HCT116 (cell line): ENCODE measurements at regions not wholly inside any gene's neighbourhood (a gene's known extent, or its start where the extent isn't known, plus 50 kb on each side); places are given as distances from the start of the nearest gene placed in this dataset.

Experiments used
- ATAC-seq: fragments of 200-7000 bp; cut with Tn5 transposase; 2 replicates; pipeline ENCODE4 v1.9.1; 2020; ENCODE audit warnings: mild to moderate bottlenecking, moderate library complexity
- BruUV-seq: library from RNA; stranded (reverse); fragments of 400-500 nt; replicated peaks from 2 replicates; lab custom pipeline; 2021; lab: Mats Ljungman, UMichigan
- CTCF ChIA-PET: fragments of 300-600 bp; sonication (Branson Sonifier 250); formaldehyde crosslinking; loops from one replicate; lab custom pipeline; 2021; ENCODE audit warnings: antibody characterized with exemption; lab: Charles Lee
- POLR2A ChIA-PET: fragments of 300-600, 350-600 bp; sonication (Branson Sonifier 250); formaldehyde crosslinking; loops from one replicate; lab custom pipeline; 2021; ENCODE audit warnings: antibody characterized with exemption; lab: Charles Lee
- RAD21 ChIA-PET, 2 experiments: fragments of 300-600 bp; sonication (Branson Sonifier 250); formaldehyde crosslinking; loops; one replicate each; lab custom pipeline; 2023; ENCODE audit warnings: low total read pairs in 2 of 2; ENCODE audit not compliant: uncharacterized antibody in 2 of 2, unreplicated experiment in 2 of 2, low non-redundant PET in 1 of 2; lab: Charles Lee
- DNase-seq: peaks from one replicate; pipeline ENCODE4 v3.0.0-alpha.2; 2010; ENCODE audit warnings: low read depth, low spot score
- H2AFZ ChIP-seq: fragments of 200-600 bp; shearing (Covaris generic), sonication (generic); 2 replicates; pipeline ENCODE4 v1.6.1; 2017; ENCODE audit warnings: low read depth, mixed run types, mixed read lengths, antibody characterized with exemption, low read length; ENCODE audit not compliant: poor library complexity, severe bottlenecking
- H3K27ac ChIP-seq: 2 replicates; pipeline ENCODE4 v1.5.1; 2012; ENCODE audit warnings: low read depth, low read length
- H3K27me3 ChIP-seq: fragments of 200-600 bp; sonication (generic); 2 replicates; pipeline ENCODE4 v1.6.1; 2016; ENCODE audit warnings: mixed run types, low read length, mixed read lengths; ENCODE audit not compliant: insufficient read depth
- H3K36me3 ChIP-seq, 2 experiments: fragments of 200-500 bp in 1 of 2; fragments of 200-600 bp in 1 of 2; sonication (Bioruptor generic) in 1 of 2; sonication (generic) in 1 of 2; 2 replicates each; pipeline versions ENCODE4 v1.5.1 to v1.6.1; 2014 to 2016; ENCODE audit warnings: low read length in 2 of 2, inconsistent platforms in 1 of 2, mixed read lengths in 1 of 2, mixed run types in 1 of 2; ENCODE audit not compliant: insufficient read depth in 2 of 2, control insufficient read depth in 1 of 2
- H3K4me1 ChIP-seq, 2 experiments: fragments of 200-600 bp in 1 of 2; sonication (generic) in 1 of 2; 2 replicates each; pipeline versions ENCODE4 v1.5.1 to v1.6.1; 2012 to 2017; ENCODE audit warnings: low read length in 2 of 2, inconsistent platforms in 1 of 2, mild to moderate bottlenecking in 1 of 2, mixed read lengths in 1 of 2, mixed run types in 1 of 2, moderate library complexity in 1 of 2; ENCODE audit not compliant: insufficient read depth in 2 of 2, control insufficient read depth in 1 of 2
- H3K4me2 ChIP-seq: fragments of 200-600 bp; sonication (generic); 2 replicates; pipeline ENCODE4 v1.6.1; 2017; ENCODE audit warnings: mixed run types, low read length, mixed read lengths
- H3K4me3 ChIP-seq, 2 experiments: fragments of 200-600 bp in 1 of 2; sonication (generic) in 1 of 2; replicated peaks in 1 of 2; 2 replicates each; pipeline ENCODE4 v1.5.1; 2011 to 2016; ENCODE audit warnings: low read length in 2 of 2, control low read depth in 1 of 2, low read depth in 1 of 2, mild to moderate bottlenecking in 1 of 2, mixed read lengths in 1 of 2, mixed run types in 1 of 2
- H3K79me2 ChIP-seq: fragments of 200-600 bp; sonication (generic); 2 replicates; pipeline ENCODE4 v1.6.1; 2017; ENCODE audit warnings: mild to moderate bottlenecking, mixed run types, low read length, moderate library complexity, mixed read lengths; ENCODE audit not compliant: insufficient read depth
- H3K9ac ChIP-seq: fragments of 200-600 bp; sonication (generic); 2 replicates; pipeline ENCODE4 v1.6.1; 2016; ENCODE audit warnings: low read length, mixed read lengths
- H3K9me2 ChIP-seq: fragments of 200-600 bp; sonication (generic), shearing (Covaris generic); 2 replicates; pipeline ENCODE4 v1.6.1; 2017; ENCODE audit warnings: mixed run types, mild to moderate bottlenecking, moderate library complexity; ENCODE audit not compliant: insufficient read depth
- H3K9me3 ChIP-seq, 2 experiments: fragments of 200-500 bp in 1 of 2; fragments of 200-600 bp in 1 of 2; sonication (Bioruptor generic) in 1 of 2; sonication (generic) in 1 of 2; 2 replicates each; pipeline ENCODE4 v1.6.1; 2014 to 2017; ENCODE audit warnings: low read length in 2 of 2, mixed read lengths in 2 of 2, inconsistent platforms in 1 of 2, low read depth in 1 of 2, mild to moderate bottlenecking in 1 of 2, mixed run types in 1 of 2, moderate library complexity in 1 of 2; ENCODE audit not compliant: control insufficient read depth in 1 of 2, insufficient read depth in 1 of 2
- H4K20me1 ChIP-seq: fragments of 200-600 bp; sonication (generic), shearing (Covaris generic); 2 replicates; pipeline ENCODE4 v1.6.1; 2017; ENCODE audit warnings: mixed run types, mild to moderate bottlenecking, moderate library complexity; ENCODE audit not compliant: insufficient read depth
- CTCF ChIP-seq, 3 experiments: fragments of 200-600 bp in 1 of 3; sonication (generic) in 1 of 3; IDR thresholded peaks in 2 of 3; conservative IDR thresholded peaks in 1 of 3; 2 replicates each; pipeline ENCODE4 v1.5.1; 2012 to 2017; ENCODE audit warnings: low read depth in 2 of 3, low read length in 2 of 3, antibody characterized with exemption in 1 of 3, borderline replicate concordance in 1 of 3, control low read depth in 1 of 3, mild to moderate bottlenecking in 1 of 3, mixed read lengths in 1 of 3, mixed run types in 1 of 3, moderate library complexity in 1 of 3; ENCODE audit not compliant: insufficient read depth in 1 of 3
- EZH2 ChIP-seq: fragments of 200-600 bp; sonication (generic); IDR thresholded peaks from 2 replicates; pipeline ENCODE4 v1.6.1; 2017; ENCODE audit warnings: antibody characterized with exemption, mixed run types
- EZH2phosphoT487 ChIP-seq: fragments of 200-600 bp; IDR thresholded peaks from 2 replicates; pipeline ENCODE4 v1.6.1; 2018; ENCODE audit warnings: antibody characterized with exemption, borderline replicate concordance
- JUND ChIP-seq: IDR thresholded peaks from 2 replicates; pipeline ENCODE4 v1.6.1; 2012
- POLR2A ChIP-seq: IDR thresholded peaks from 2 replicates; pipeline ENCODE4 v1.7.0; 2011; ENCODE audit warnings: borderline replicate concordance; ENCODE audit not compliant: insufficient read depth, insufficient read length; ENCODE audit errors: extremely low read depth
- RAD21 ChIP-seq: IDR thresholded peaks from 2 replicates; pipeline ENCODE4 v1.6.1; 2012; ENCODE audit warnings: low read depth, mild to moderate bottlenecking
- TCF7L2 ChIP-seq: IDR thresholded peaks from 2 replicates; pipeline ENCODE4 v1.7.0; 2011; ENCODE audit warnings: borderline replicate concordance, inconsistent platforms; ENCODE audit not compliant: insufficient read depth, insufficient read length; ENCODE audit errors: extremely low read depth
- ZBTB33 ChIP-seq: IDR thresholded peaks from 2 replicates; pipeline ENCODE4 v1.6.1; 2011; ENCODE audit warnings: mild to moderate bottlenecking, low read length, moderate library complexity; ENCODE audit not compliant: insufficient replicate concordance; ENCODE audit errors: extremely low read depth
- intact Hi-C: fragments of 100-400 bp; cut with micrococcal nuclease; formaldehyde crosslinking; loops from 2 replicates; pipeline ENCODE4 v1.10.0; 2022
- TF ChIP-seq, protein P1 (sequence below): IDR thresholded peaks from 2 replicates; pipeline ENCODE4 v1.6.1; 2012

DNA sequence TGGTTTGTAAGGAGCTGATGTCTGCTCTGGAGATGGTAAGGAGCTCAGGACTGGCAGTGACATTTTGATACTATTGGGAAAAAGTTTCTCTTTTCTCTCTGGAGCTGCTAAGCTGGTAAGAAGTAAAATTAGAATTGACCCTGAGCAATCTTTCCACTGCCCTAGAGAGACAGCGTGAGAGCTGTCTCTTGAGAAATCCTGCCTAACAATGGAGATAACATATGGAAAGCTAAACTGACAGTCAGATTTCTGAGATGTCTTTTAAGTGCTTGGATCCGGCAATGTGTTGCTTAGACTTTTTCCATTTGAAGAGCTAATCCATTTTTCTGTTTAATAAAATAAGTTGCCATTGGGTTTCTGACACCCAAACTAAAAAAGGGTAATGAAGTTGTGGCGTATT lies 302.4 kb downstream of the KCNS3 start (continued):
- TF ChIP-seq CTCF (IDR thresholded peaks at IDR 0.05 in 2 of 3, conservative IDR thresholded peaks at IDR 0.05 in 1 of 3; ENCODE audit: borderline replicate concordance in 1 of 3, insufficient read depth in 1 of 3, low read depth in 2 of 3, low read length in 2 of 3) = no peak
- TF ChIP-seq, protein P1, sequence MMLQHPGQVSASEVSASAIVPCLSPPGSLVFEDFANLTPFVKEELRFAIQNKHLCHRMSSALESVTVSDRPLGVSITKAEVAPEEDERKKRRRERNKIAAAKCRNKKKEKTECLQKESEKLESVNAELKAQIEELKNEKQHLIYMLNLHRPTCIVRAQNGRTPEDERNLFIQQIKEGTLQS = no peak
- no peak for TF ChIP-seq POLR2A

GRCh38 chr2:18180031-18180610 lies 301.7 kb downstream of the KCNS3 start:
- Histone ChIP-seq H3K9ac (no peak overlapping the region), H3K9me3 (no peaks in the 10 kb centered on the region), H3K36me3 (no peaks in the 10 kb centered on the region), H3K4me3 (no peak overlapping the region), H2AFZ (no peak overlapping the region), H3K27ac (no peak overlapping the region), H3K4me1 (no peaks in the 10 kb centered on the region), H3K79me2 (no peaks in the 10 kb centered on the region), H3K9me2 (no peaks in the 10 kb centered on the region), H3K4me2 (no peak overlapping the region), H4K20me1 (no peaks in the 10 kb centered on the region), H3K27me3 (peaks cover 10% of the 10 kb centered on the region)
- DNase-seq (no peak), ATAC-seq (no peak)
- RAD21 ChIA-PET = no interaction called here
- no peak for TF ChIP-seq ZBTB33
- TF ChIP-seq RAD21 = no peak
- TF ChIP-seq POLR2A = no peak
- no peak for TF ChIP-seq EZH2phosphoT487
- no peak for TF ChIP-seq TCF7L2
- no peak for TF ChIP-seq JUND
- no peak for TF ChIP-seq EZH2
- BruUV-seq = no TSS peak
- intact Hi-C loops = no loop called here
- POLR2A ChIA-PET = no interaction called here
- CTCF ChIA-PET = interaction anchor here (1.4 to 3.4 kb wide), 2 partner anchors 321 to 329 kb away, joined by 3 to 16 read pairs; no protein-coding TSS in a partner anchor
